ENCODE measurements at regions not wholly inside any gene's neighbourhood (a gene's known extent, or its start where the extent isn't known, plus 50 kb on each side); places are given as distances from the start of the nearest gene placed in this dataset.

DNA sequence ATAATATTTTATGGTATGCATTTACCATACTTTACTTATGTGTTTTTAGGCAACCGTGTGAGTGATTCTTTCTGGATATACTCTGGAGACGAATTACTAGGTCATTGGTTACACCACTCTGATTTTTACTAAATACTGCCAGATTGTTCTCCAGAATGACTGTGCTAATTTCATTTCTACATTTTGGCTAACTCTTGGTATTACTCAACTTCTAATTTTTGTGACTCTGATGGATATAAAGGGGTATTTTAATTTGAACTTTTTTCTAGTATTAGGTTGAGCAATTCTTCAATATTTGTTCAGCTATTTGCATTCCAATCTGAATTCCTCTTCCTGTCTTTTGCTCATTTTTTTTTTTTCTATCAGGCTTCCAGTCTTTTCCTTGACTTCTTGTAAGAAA lies 223.6 kb downstream of the MDFIC start:
- Mint-ChIP-seq H3K36me3 (ENCODE audit: low read depth) (no peaks in the 10 kb centered on the region), H3K27ac (no peak overlapping the region), H3K9me3 (no peaks in the 10 kb centered on the region), H3K4me1 (no peaks in the 10 kb centered on the region), H3K4me3 (no peak overlapping the region), H3K27me3 (ENCODE audit: insufficient read depth) (peaks cover 26% of the 10 kb centered on the region)
- no peaks in the 10 kb centered on the region for H3K36me3 ChIP-seq (ENCODE audit: control insufficient read depth, insufficient read depth, low read length)
- DNase-seq = no peak
- no peaks in the 10 kb centered on the region for H3K4me1 ChIP-seq (ENCODE audit: control insufficient read depth, insufficient read depth, low read length)
- H3K4me3 ChIP-seq (ENCODE audit: low read length) = no peak overlapping the region
- WGBS, 2 experiments (ENCODE audit: insufficient coverage in 1 of 2, insufficient read length in 1 of 2) = 84 to 91% methylated on average over 2 of the region's 2 CpGs
- H3K9me3 ChIP-seq (ENCODE audit: control insufficient read depth, low read length) = no peaks in the 10 kb centered on the region
- TF ChIP-seq, protein P1, sequence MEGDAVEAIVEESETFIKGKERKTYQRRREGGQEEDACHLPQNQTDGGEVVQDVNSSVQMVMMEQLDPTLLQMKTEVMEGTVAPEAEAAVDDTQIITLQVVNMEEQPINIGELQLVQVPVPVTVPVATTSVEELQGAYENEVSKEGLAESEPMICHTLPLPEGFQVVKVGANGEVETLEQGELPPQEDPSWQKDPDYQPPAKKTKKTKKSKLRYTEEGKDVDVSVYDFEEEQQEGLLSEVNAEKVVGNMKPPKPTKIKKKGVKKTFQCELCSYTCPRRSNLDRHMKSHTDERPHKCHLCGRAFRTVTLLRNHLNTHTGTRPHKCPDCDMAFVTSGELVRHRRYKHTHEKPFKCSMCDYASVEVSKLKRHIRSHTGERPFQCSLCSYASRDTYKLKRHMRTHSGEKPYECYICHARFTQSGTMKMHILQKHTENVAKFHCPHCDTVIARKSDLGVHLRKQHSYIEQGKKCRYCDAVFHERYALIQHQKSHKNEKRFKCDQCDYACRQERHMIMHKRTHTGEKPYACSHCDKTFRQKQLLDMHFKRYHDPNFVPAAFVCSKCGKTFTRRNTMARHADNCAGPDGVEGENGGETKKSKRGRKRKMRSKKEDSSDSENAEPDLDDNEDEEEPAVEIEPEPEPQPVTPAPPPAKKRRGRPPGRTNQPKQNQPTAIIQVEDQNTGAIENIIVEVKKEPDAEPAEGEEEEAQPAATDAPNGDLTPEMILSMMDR (conservative IDR thresholded peaks at IDR 0.05) = no peak
- no peak overlapping the region for H3K9ac ChIP-seq (ENCODE audit: extremely low read depth, low read length, poor library complexity, severe bottlenecking)
- no peak overlapping the region for H3K27ac ChIP-seq (ENCODE audit: low read depth, low read length)
- H3K27me3 ChIP-seq (ENCODE audit: control insufficient read depth, insufficient read depth, low read length, poor library complexity, severe bottlenecking) = peaks cover 37% of the 10 kb centered on the region

DNA sequence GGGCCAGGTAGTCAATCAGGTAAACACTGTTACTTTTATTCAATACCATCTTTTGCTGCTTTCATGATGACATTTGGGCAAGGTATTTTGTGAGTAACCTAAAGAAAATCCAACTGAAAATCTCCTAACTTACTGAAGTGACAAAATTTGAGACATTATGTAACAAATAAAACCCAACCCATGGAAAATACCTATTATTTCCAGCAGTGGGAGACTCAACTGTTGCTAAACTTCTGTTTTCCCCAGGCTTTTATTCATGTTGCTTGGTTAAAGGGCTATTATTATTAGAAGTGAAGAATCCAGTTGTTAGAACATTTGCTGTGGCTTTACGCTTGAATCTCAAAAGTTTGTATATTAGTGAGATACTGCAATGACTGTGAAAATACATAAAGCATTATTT lies 215.9 kb downstream of the MDFIC start:
- H3K27me3 Mint-ChIP-seq (ENCODE audit: insufficient read depth) = peaks cover 15% of the 10 kb centered on the region
- TF ChIP-seq, protein P1 (conservative IDR thresholded peaks at IDR 0.05) = peak; percentile 36
- H3K4me1 ChIP-seq (ENCODE audit: control insufficient read depth, insufficient read depth, low read length) = peaks cover 2% of the 10 kb centered on the region
- 94% methylated on average over 1 of the region's 1 CpG; no CpG with 5 or more reads in 1 of the 2 experiments for WGBS, 2 experiments (ENCODE audit: insufficient coverage in 1 of 2, insufficient read length in 1 of 2)
- no peaks in the 10 kb centered on the region for H3K36me3 ChIP-seq (ENCODE audit: control insufficient read depth, insufficient read depth, low read length)
- no peak for DNase-seq
- H3K36me3 Mint-ChIP-seq (ENCODE audit: low read depth) = no peaks in the 10 kb centered on the region
- H3K27me3 ChIP-seq (ENCODE audit: control insufficient read depth, insufficient read depth, low read length, poor library complexity, severe bottlenecking) = no peaks in the 10 kb centered on the region
- no peak overlapping the region for H3K27ac ChIP-seq (ENCODE audit: low read depth, low read length)
- H3K4me1 Mint-ChIP-seq = peaks cover 3% of the 10 kb centered on the region
- H3K9me3 Mint-ChIP-seq = no peaks in the 10 kb centered on the region
- H3K9ac ChIP-seq (ENCODE audit: extremely low read depth, low read length, poor library complexity, severe bottlenecking) = no peak overlapping the region
- H3K4me3 Mint-ChIP-seq = no peak overlapping the region
- no peak overlapping the region for H3K27ac Mint-ChIP-seq
- H3K4me3 ChIP-seq (ENCODE audit: low read length) = no peak overlapping the region
- H3K9me3 ChIP-seq (ENCODE audit: control insufficient read depth, low read length) = no peaks in the 10 kb centered on the region

DNA sequence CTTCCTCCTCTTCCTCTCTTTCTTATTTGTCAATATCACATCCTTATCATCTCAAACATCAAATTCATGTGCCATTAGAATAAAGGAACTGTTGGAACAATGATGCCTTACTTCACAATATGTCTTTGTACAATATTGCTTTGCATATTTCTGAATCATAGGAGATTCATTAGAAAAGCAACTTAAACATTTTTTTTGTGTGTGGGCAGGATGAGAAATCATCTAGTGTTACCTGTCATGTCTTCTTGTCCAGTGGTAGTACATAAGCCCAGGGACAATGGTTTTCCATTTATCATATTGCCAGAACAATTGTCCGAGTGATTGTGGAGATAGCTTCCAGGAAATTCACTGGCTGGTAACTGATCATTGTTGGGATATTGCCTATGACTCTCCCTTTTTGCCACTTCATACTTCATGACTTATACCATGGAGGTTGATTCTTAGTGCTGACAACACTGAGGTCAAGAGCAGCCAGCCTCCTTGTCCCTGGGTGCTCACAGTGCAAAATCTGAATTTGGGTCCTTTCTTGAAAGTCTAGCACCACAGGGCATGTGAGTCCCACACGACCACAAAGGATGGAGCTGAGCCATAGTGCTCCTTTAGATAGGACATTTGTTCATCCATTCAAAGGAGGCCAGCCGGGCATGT lies 215.0 kb downstream of the MDFIC start:
- Mint-ChIP-seq H3K9me3 (no peaks in the 10 kb centered on the region), H3K27ac (no peak overlapping the region), H3K4me1 (peaks cover 3% of the 10 kb centered on the region), H3K27me3 (ENCODE audit: insufficient read depth) (peaks cover 13% of the 10 kb centered on the region), H3K4me3 (no peak overlapping the region), H3K36me3 (ENCODE audit: low read depth) (no peaks in the 10 kb centered on the region)
- no peak overlapping the region for H3K27ac ChIP-seq (ENCODE audit: low read depth, low read length)
- 90 to 93% methylated on average over 3 of the region's 3 CpGs for WGBS, 2 experiments (ENCODE audit: insufficient coverage in 1 of 2, insufficient read length in 1 of 2)
- no peaks in the 10 kb centered on the region for H3K27me3 ChIP-seq (ENCODE audit: control insufficient read depth, insufficient read depth, low read length, poor library complexity, severe bottlenecking)
- peaks cover 2% of the 10 kb centered on the region for H3K4me1 ChIP-seq (ENCODE audit: control insufficient read depth, insufficient read depth, low read length)
- no peak overlapping the region for H3K4me3 ChIP-seq (ENCODE audit: low read length)
- H3K9ac ChIP-seq (ENCODE audit: extremely low read depth, low read length, poor library complexity, severe bottlenecking) = no peak overlapping the region
- TF ChIP-seq, protein P1 (conservative IDR thresholded peaks at IDR 0.05) = no peak
- no peaks in the 10 kb centered on the region for H3K36me3 ChIP-seq (ENCODE audit: control insufficient read depth, insufficient read depth, low read length)
- DNase-seq = no peak
- no peaks in the 10 kb centered on the region for H3K9me3 ChIP-seq (ENCODE audit: control insufficient read depth, low read length)

Data from endodermal cell (in vitro differentiated cells).